HG02678 (cell line): ENCODE measurements at regions not wholly inside any gene's neighbourhood (a gene's known extent, or its start where the extent isn't known, plus 50 kb on each side); places are given as distances from the start of the nearest gene placed in this dataset.
"Not testable (repeated sequence)": the region's sequence is repeated elsewhere in the genome, so short reads cannot be mapped to it uniquely, and the experiment has no call there.

Experiments used
- ATAC-seq: cut with Tn5 transposase; IDR thresholded peaks from one replicate; pipeline ENCODE4 v1.9.1; 2021; ENCODE audit warnings: mild to moderate bottlenecking, moderate library complexity; ENCODE audit not compliant: unreplicated experiment

GRCh38 chr6:85041376-85041775 is 277.0 kb upstream of the TBX18 start:
- ATAC-seq, result no peak

- no peak for ATAC-seq
These were observed 272.8 kb upstream of the TBX18 start for GRCh38 chr6:85037221-85037620.

- no peak for ATAC-seq
These were observed 271.4 kb upstream of the TBX18 start for GRCh38 chr6:85035766-85036165.

GRCh38 chr6:85033547-85033946 is 269.1 kb upstream of the TBX18 start:
- ATAC-seq, result no peak

GRCh38 chr6:85026021-85026420 is 261.6 kb upstream of the TBX18 start:
- ATAC-seq, result no peak

GRCh38 chr6:85023721-85024120 is 259.3 kb upstream of the TBX18 start:
- no peak for ATAC-seq

GRCh38 chr6:85017352-85017751 is 253.0 kb upstream of the TBX18 start:
- ATAC-seq, result no peak

GRCh38 chr6:85016726-85017125 is 252.3 kb upstream of the TBX18 start:
- no peak for ATAC-seq

- ATAC-seq, result peak; percentile 78
These were observed 251.1 kb upstream of the TBX18 start for GRCh38 chr6:85015396-85015990.

- ATAC-seq, result no peak
These were observed 246.5 kb upstream of the TBX18 start for GRCh38 chr6:85010865-85011264.

GRCh38 chr6:85008296-85009009 is 244.1 kb upstream of the TBX18 start:
- no peak for ATAC-seq

- ATAC-seq, result no peak
These were observed 242.0 kb upstream of the TBX18 start for GRCh38 chr6:85006362-85006761.

- ATAC-seq, result no peak
These were observed 241.1 kb upstream of the TBX18 start for GRCh38 chr6:85005494-85005893.

GRCh38 chr6:85004361-85004995 is 240.1 kb upstream of the TBX18 start:
- no peak for ATAC-seq

GRCh38 chr6:85002847-85003246 is 238.4 kb upstream of the TBX18 start:
- ATAC-seq, result no peak

GRCh38 chr6:85000001-85000400 is 235.6 kb upstream of the TBX18 start:
- no peak for ATAC-seq

GRCh38 chr6:84998223-84998622 is 233.8 kb upstream of the TBX18 start:
- no peak for ATAC-seq

GRCh38 chr6:84988766-84989165 is 224.4 kb upstream of the TBX18 start:
- not testable (repeated sequence) for ATAC-seq

- ATAC-seq, result not testable (repeated sequence)
These were observed 221.1 kb upstream of the TBX18 start for GRCh38 chr6:84985490-84985889.

- ATAC-seq, result no peak
These were observed 215.1 kb upstream of the TBX18 start for GRCh38 chr6:84979541-84979940.

- no peak for ATAC-seq
These were observed 212.9 kb upstream of the TBX18 start for GRCh38 chr6:84977363-84977705.
